SK-N-SH treated with all-trans-retinoic acid at 6 μM for 48 hours (cell line): ENCODE measurements at regions not wholly inside any gene's neighbourhood (a gene's known extent, or its start where the extent isn't known, plus 50 kb on each side); places are given as distances from the start of the nearest gene placed in this dataset.

Source experiments
- ATAC-seq: fragments of 200-7000 bp; cut with Tn5 transposase; 3 replicates; pipeline ENCODE4 v1.9.1; 2020; ENCODE audit warnings: mild to moderate bottlenecking, moderate library complexity
- BACH2 ChIP-seq: fragments of 250-450 bp; sonication (Bioruptor Pico); IDR thresholded peaks from 2 replicates; pipeline ENCODE4 v1.9.0; 2021; ENCODE audit warnings: mild to moderate bottlenecking, borderline replicate concordance
- CREB5 ChIP-seq: fragments of 250-450 bp; sonication (Bioruptor Pico); IDR thresholded peaks from 2 replicates; pipeline ENCODE4 v1.5.1; 2020; ENCODE audit warnings: low read depth, mild to moderate bottlenecking, moderate library complexity
- CSDC2 ChIP-seq: fragments of 250-450 bp; sonication (Bioruptor Pico); IDR thresholded peaks from 2 replicates; pipeline ENCODE4 v1.5.0; 2020; ENCODE audit warnings: mild to moderate bottlenecking, moderate library complexity
- CSRNP3 ChIP-seq: fragments of 250-450 bp; sonication (Bioruptor Pico); IDR thresholded peaks from 2 replicates; pipeline ENCODE4 v1.5.1; 2021; ENCODE audit warnings: mild to moderate bottlenecking, moderate library complexity
- ESRRG ChIP-seq: fragments of 250-450 bp; sonication (Bioruptor Pico); IDR thresholded peaks from 2 replicates; pipeline ENCODE4 v1.6.1; 2021; ENCODE audit warnings: mild to moderate bottlenecking
- GLIS3 ChIP-seq: fragments of 250-450 bp; sonication (Bioruptor Pico); IDR thresholded peaks from 2 replicates; pipeline ENCODE4 v1.5.0; 2020; ENCODE audit warnings: mild to moderate bottlenecking, moderate library complexity
- ISL1 ChIP-seq: fragments of 250-450 bp; sonication (Bioruptor Pico); IDR thresholded peaks from 2 replicates; pipeline ENCODE4 v2.1.2; 2022; ENCODE audit warnings: mild to moderate bottlenecking, moderate library complexity
- PATZ1 ChIP-seq: fragments of 250-450 bp; sonication (Bioruptor Pico); IDR thresholded peaks from 2 replicates; pipeline ENCODE4 v1.8.0; 2020; ENCODE audit warnings: mild to moderate bottlenecking, moderate library complexity, borderline replicate concordance
- PPARA ChIP-seq: fragments of 250-450 bp; sonication (Bioruptor Pico); IDR thresholded peaks from 2 replicates; pipeline ENCODE4 v1.5.0; 2020; ENCODE audit warnings: mild to moderate bottlenecking, borderline replicate concordance
- RARB ChIP-seq: fragments of 250-450 bp; sonication (Bioruptor Pico); IDR thresholded peaks from 2 replicates; pipeline ENCODE4 v1.8.0; 2021; ENCODE audit warnings: mild to moderate bottlenecking, moderate library complexity
- SNAI2 ChIP-seq: fragments of 250-450 bp; sonication (Bioruptor Pico); IDR thresholded peaks from 2 replicates; pipeline ENCODE4 v1.5.0; 2020; ENCODE audit warnings: mild to moderate bottlenecking, moderate library complexity
- TCF4 ChIP-seq: fragments of 250-450 bp; sonication (Bioruptor Pico); IDR thresholded peaks from 2 replicates; pipeline ENCODE4 v1.8.0; 2021; ENCODE audit warnings: mild to moderate bottlenecking, moderate library complexity, borderline replicate concordance
- TOX ChIP-seq: fragments of 250-450 bp; sonication (Bioruptor Pico); IDR thresholded peaks from 2 replicates; pipeline ENCODE4 v1.8.0; 2021; ENCODE audit warnings: mild to moderate bottlenecking, moderate library complexity, borderline replicate concordance
- ZC3H10 ChIP-seq: fragments of 250-450 bp; sonication (Bioruptor Pico); IDR thresholded peaks from 2 replicates; pipeline ENCODE4 v1.5.1; 2021; ENCODE audit warnings: mild to moderate bottlenecking, moderate library complexity
- ZFP3 ChIP-seq: fragments of 250-450 bp; sonication (Bioruptor Pico); IDR thresholded peaks from 2 replicates; pipeline ENCODE4 v1.5.0; 2020; ENCODE audit warnings: mild to moderate bottlenecking, moderate library complexity
- ZFP30 ChIP-seq: fragments of 450-650 bp; formaldehyde crosslinking; IDR thresholded peaks from 2 replicates; pipeline ENCODE4 v1.5.0; 2022; ENCODE audit warnings: mild to moderate bottlenecking, moderate library complexity
- ZNF565 ChIP-seq: fragments of 450-650 bp; formaldehyde crosslinking; conservative IDR thresholded peaks from 2 replicates; pipeline ENCODE4 v1.5.0; 2020; ENCODE audit warnings: low read depth, mild to moderate bottlenecking, moderate library complexity
- ZNF70 ChIP-seq: fragments of 450-650 bp; formaldehyde crosslinking; IDR thresholded peaks from 2 replicates; pipeline ENCODE4 v1.5.0; 2020; ENCODE audit warnings: mild to moderate bottlenecking, moderate library complexity
- ZNF8 ChIP-seq: fragments of 450-650 bp; formaldehyde crosslinking; IDR thresholded peaks from 2 replicates; pipeline ENCODE4 v1.5.0; 2020; ENCODE audit warnings: mild to moderate bottlenecking, moderate library complexity
- TF ChIP-seq, protein P1 (sequence below): fragments of 250-450 bp; sonication (Bioruptor Pico); IDR thresholded peaks from 2 replicates; pipeline ENCODE4 v1.5.0; 2020; ENCODE audit warnings: mild to moderate bottlenecking, moderate library complexity
- TF ChIP-seq, protein P2 (sequence below): fragments of 250-450 bp; sonication (Bioruptor Pico); IDR thresholded peaks from 2 replicates; pipeline ENCODE4 v1.8.0; 2021; ENCODE audit warnings: low read depth, mild to moderate bottlenecking, moderate library complexity, borderline replicate concordance

GRCh38 chr12:60265741-60266140 is 669.9 kb downstream of the SLC16A7 start:
- TF ChIP-seq CREB5 (CRISPR knock-in tag), result no peak
- TF ChIP-seq, protein P1, sequence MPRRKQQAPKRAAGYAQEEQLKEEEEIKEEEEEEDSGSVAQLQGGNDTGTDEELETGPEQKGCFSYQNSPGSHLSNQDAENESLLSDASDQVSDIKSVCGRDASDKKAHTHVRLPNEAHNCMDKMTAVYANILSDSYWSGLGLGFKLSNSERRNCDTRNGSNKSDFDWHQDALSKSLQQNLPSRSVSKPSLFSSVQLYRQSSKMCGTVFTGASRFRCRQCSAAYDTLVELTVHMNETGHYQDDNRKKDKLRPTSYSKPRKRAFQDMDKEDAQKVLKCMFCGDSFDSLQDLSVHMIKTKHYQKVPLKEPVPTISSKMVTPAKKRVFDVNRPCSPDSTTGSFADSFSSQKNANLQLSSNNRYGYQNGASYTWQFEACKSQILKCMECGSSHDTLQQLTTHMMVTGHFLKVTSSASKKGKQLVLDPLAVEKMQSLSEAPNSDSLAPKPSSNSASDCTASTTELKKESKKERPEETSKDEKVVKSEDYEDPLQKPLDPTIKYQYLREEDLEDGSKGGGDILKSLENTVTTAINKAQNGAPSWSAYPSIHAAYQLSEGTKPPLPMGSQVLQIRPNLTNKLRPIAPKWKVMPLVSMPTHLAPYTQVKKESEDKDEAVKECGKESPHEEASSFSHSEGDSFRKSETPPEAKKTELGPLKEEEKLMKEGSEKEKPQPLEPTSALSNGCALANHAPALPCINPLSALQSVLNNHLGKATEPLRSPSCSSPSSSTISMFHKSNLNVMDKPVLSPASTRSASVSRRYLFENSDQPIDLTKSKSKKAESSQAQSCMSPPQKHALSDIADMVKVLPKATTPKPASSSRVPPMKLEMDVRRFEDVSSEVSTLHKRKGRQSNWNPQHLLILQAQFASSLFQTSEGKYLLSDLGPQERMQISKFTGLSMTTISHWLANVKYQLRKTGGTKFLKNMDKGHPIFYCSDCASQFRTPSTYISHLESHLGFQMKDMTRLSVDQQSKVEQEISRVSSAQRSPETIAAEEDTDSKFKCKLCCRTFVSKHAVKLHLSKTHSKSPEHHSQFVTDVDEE (CRISPR knock-in tag), result no peak
- TF ChIP-seq SNAI2 (CRISPR knock-in tag), result no peak
- no peak for TF ChIP-seq BACH2 (CRISPR knock-in tag)
- TF ChIP-seq TCF4, result no peak
- no peak for TF ChIP-seq ZC3H10
- TF ChIP-seq, protein P2, sequence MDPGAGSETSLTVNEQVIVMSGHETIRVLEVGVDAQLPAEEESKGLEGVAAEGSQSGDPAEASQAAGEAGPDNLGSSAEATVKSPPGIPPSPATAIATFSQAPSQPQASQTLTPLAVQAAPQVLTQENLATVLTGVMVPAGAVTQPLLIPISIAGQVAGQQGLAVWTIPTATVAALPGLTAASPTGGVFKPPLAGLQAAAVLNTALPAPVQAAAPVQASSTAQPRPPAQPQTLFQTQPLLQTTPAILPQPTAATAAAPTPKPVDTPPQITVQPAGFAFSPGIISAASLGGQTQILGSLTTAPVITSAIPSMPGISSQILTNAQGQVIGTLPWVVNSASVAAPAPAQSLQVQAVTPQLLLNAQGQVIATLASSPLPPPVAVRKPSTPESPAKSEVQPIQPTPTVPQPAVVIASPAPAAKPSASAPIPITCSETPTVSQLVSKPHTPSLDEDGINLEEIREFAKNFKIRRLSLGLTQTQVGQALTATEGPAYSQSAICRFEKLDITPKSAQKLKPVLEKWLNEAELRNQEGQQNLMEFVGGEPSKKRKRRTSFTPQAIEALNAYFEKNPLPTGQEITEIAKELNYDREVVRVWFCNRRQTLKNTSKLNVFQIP, result no peak
- TF ChIP-seq CSRNP3, result no peak
- TF ChIP-seq ZNF70 (CRISPR knock-in tag), result no peak
- no peak for TF ChIP-seq ZFP3 (CRISPR knock-in tag)
- TF ChIP-seq ZFP30, result no peak
- no peak for TF ChIP-seq GLIS3 (CRISPR knock-in tag)
- no peak for TF ChIP-seq CSDC2 (CRISPR knock-in tag)
- no peak for TF ChIP-seq PATZ1 (CRISPR knock-in tag)
- no peak for TF ChIP-seq ZNF8 (CRISPR knock-in tag)
- no peak for TF ChIP-seq PPARA (CRISPR knock-in tag)
- no peak for TF ChIP-seq RARB (CRISPR knock-in tag)
- TF ChIP-seq, all 23 proteins: peak for 0
- ATAC-seq, result no peak

DNA sequence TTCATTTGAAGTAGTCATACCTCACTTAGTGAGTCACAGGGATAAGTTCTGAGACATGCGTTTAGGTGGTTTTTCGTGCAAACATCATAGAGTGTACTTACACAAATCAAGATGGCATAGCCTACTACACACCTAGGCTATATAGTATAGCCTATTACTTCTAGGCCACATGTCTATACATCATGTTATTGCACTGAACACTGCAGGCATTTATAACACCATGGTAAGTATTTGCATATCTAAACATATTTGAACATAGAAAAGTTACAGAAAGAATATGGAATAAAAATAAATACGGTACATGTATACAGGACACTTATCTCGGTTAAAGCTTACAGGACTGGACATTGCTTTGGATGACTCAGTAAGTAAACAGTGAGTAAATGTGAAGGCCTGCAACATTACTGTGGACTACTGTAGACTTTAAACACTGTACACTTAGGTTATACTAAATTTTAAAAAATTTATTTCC is 670.6 kb downstream of the SLC16A7 start:
- ATAC-seq, result peak; percentile 61; the same call in 1 of the 3 replicates
- no peak for TF ChIP-seq TCF4
- no peak for TF ChIP-seq ZFP30
- TF ChIP-seq, protein P2, result no peak
- TF ChIP-seq ZNF565 (CRISPR knock-in tag), result no peak
- no peak for TF ChIP-seq TOX (CRISPR knock-in tag)
- TF ChIP-seq ISL1 (CRISPR knock-in tag), result no peak
- no peak for TF ChIP-seq CSRNP3
- TF ChIP-seq ZFP3 (CRISPR knock-in tag), result no peak
- TF ChIP-seq ESRRG (CRISPR knock-in tag), result no peak
- no peak for TF ChIP-seq SNAI2 (CRISPR knock-in tag)
- no peak for TF ChIP-seq PPARA (CRISPR knock-in tag)
- TF ChIP-seq BACH2 (CRISPR knock-in tag), result no peak
- TF ChIP-seq GLIS3 (CRISPR knock-in tag), result no peak
- TF ChIP-seq, protein P1 (CRISPR knock-in tag), result no peak
